BJ (cell line): ENCODE measurements at regions not wholly inside any gene's neighbourhood (a gene's known extent, or its start where the extent isn't known, plus 50 kb on each side); places are given as distances from the start of the nearest gene placed in this dataset. TPM values are rescaled to one million over a fixed set of nuclear protein-coding genes. Genes with fewer than 3 reads are reported as not detected.

Source experiments
- CTCF ChIA-PET: fragments of 350-600 bp; formaldehyde crosslinking; extraction: SDS; loops from one replicate; lab custom pipeline; 2021; ENCODE audit warnings: antibody characterized with exemption, inconsistent platforms; lab: Yijun Ruan, JAX
- POLR2A ChIA-PET: fragments of 300-600 bp; sonication (Branson Sonifier 250); formaldehyde crosslinking; extraction: SDS; loops from one replicate; lab custom pipeline; 2021; ENCODE audit warnings: antibody characterized with exemption; lab: Charles Lee
- DNase-seq: peaks from one replicate; pipeline ENCODE4 v3.0.0-alpha.2; 2011; ENCODE audit warnings: low read depth
- H3K27me3 ChIP-seq: 2 replicates; pipeline ENCODE4 v1.6.0; 2011; ENCODE audit warnings: low read length; ENCODE audit not compliant: control insufficient read depth, insufficient read depth
- H3K36me3 ChIP-seq: 2 replicates; pipeline ENCODE4 v1.5.1; 2011; ENCODE audit warnings: low read length; ENCODE audit not compliant: control insufficient read depth, insufficient read depth
- H3K4me3 ChIP-seq: 2 replicates; pipeline ENCODE4 v1.5.1; 2011; ENCODE audit warnings: low read depth, mild to moderate bottlenecking, control low read depth, low read length
- CTCF ChIP-seq: IDR thresholded peaks from 2 replicates; pipeline ENCODE4 v1.5.1; 2011; ENCODE audit warnings: low read depth, mild to moderate bottlenecking, control low read depth, inconsistent platforms, low read length, moderate library complexity; ENCODE audit not compliant: insufficient read depth
- small RNA-seq: library from RNA; depleted of rRNA; stranded (forward); fragments of <200 nt; gene quantifications from one replicate; pipeline ENCODE3, GENCODE V24; 2012; ENCODE audit warnings: low replicate concordance, low read depth; ENCODE audit not compliant: insufficient read length

GRCh38 chr12:74482115-74482514, 55.5 kb upstream of the ATXN7L3B start:
- no peaks in the 10 kb centered on the region for H3K36me3 ChIP-seq
- TF ChIP-seq CTCF: no peak
- H3K4me3 ChIP-seq: no peak overlapping the region
- H3K27me3 ChIP-seq: no peaks in the 10 kb centered on the region
- DNase-seq: no peak
- CTCF ChIA-PET: interaction anchor here (1.4 kb wide), 1 partner anchor 9 kb away, joined by 3 read pairs; no protein-coding TSS in a partner anchor
- POLR2A ChIA-PET: no interaction called here

- Histone ChIP-seq H3K36me3 (no peaks in the 10 kb centered on the region), H3K4me3 (no peak overlapping the region), H3K27me3 (no peaks in the 10 kb centered on the region)
- ChIA-PET CTCF (interaction anchor here (0.8 to 1.4 kb wide), 3 partner anchors 8 to 20 kb away, joined by 3 to 5 read pairs (median 3); no protein-coding TSS in a partner anchor), POLR2A (no interaction called here)
- TF ChIP-seq CTCF: no peak
- no peak for DNase-seq
These were observed 54.6 kb upstream of the ATXN7L3B start for GRCh38 chr12:74483057-74483456.

Small RNA genes lying in the stretch of these regions (small RNA-seq; reads per million reads assigned to genes)
- not detected for gene AC090502.2
- gene RF00096: not detected
- gene RNU6-1012P: not detected
